Stimulated activated effector memory CD8-positive, alpha-beta T cell treated with anti-CD3 and anti-CD28 coated beads, Interleukin-12 subunit alpha, Interleukin-12 subunit beta, amount 100 ng/mL, for 72 hours (primary cell): ENCODE measurements at regions not wholly inside any gene's neighbourhood (a gene's known extent, or its start where the extent isn't known, plus 50 kb on each side); places are given as distances from the start of the nearest gene placed in this dataset.
"Not testable (repeated sequence)": the region's sequence is repeated elsewhere in the genome, so short reads cannot be mapped to it uniquely, and the experiment has no call there.

Source experiments
- ATAC-seq: fragments of 150-1000 bp; cut with Tn5 transposase; 2 replicates; pipeline ENCODE4 v1.10.0; 2021
- DNase-seq, 2 donors: peaks; one replicate each; pipeline ENCODE4 v3.0.0; 2021 to 2022; ENCODE audit warnings: low spot score in 2 of 2
- H3K27ac Mint-ChIP-seq: one replicate; pipeline ENCODE4 v1.8.0; 2022; ENCODE audit warnings: mild to moderate bottlenecking, mixed read lengths
- H3K36me3 Mint-ChIP-seq: one replicate; pipeline ENCODE4 v1.8.0; 2022; ENCODE audit warnings: mild to moderate bottlenecking, mixed read lengths
- H3K4me1 Mint-ChIP-seq: one replicate; pipeline ENCODE4 v1.8.0; 2022; ENCODE audit warnings: mixed read lengths
- H3K4me3 Mint-ChIP-seq: one replicate; pipeline ENCODE4 v1.8.0; 2022; ENCODE audit warnings: mild to moderate bottlenecking, mixed read lengths
- H3K9me3 Mint-ChIP-seq: one replicate; pipeline ENCODE4 v1.8.0; 2022; ENCODE audit warnings: mixed read lengths

- ATAC-seq (no peak), DNase-seq (no peak)
- peaks cover 3% of the 10 kb centered on the region for H3K9me3 Mint-ChIP-seq
- H3K4me1 Mint-ChIP-seq = no peaks in the 10 kb centered on the region
- no peaks in the 10 kb centered on the region for H3K36me3 Mint-ChIP-seq
- H3K4me3 Mint-ChIP-seq = no peak overlapping the region
- no peak overlapping the region for H3K27ac Mint-ChIP-seq
These were observed 1403.5 kb upstream of the CDH18 start for GRCh38 chr5:21391506-21391905.

- not testable (repeated sequence) for H3K4me3 Mint-ChIP-seq, H3K9me3 Mint-ChIP-seq, H3K36me3 Mint-ChIP-seq
These were observed 1372.8 kb upstream of the CDH18 start for GRCh38 chr5:21360754-21361153.

GRCh38 chr5:21341948-21342261 lies 1353.9 kb upstream of the CDH18 start:
- H3K9me3 Mint-ChIP-seq, H3K4me1 Mint-ChIP-seq, H3K36me3 Mint-ChIP-seq, H3K4me3 Mint-ChIP-seq, ATAC-seq, H3K27ac Mint-ChIP-seq, DNase-seq: not testable (repeated sequence)

More at GRCh38 chr5:21360754-21361153, 1372.8 kb upstream of the CDH18 start:
- H3K4me1 Mint-ChIP-seq, ATAC-seq, H3K27ac Mint-ChIP-seq, DNase-seq: not testable (repeated sequence)

GRCh38 chr5:21341203-21341947 lies 1353.4 kb upstream of the CDH18 start:
- H3K4me1 Mint-ChIP-seq, H3K36me3 Mint-ChIP-seq, H3K4me3 Mint-ChIP-seq, H3K27ac Mint-ChIP-seq, H3K9me3 Mint-ChIP-seq, DNase-seq, ATAC-seq: not testable (repeated sequence)

GRCh38 chr5:21340233-21340632 lies 1352.2 kb upstream of the CDH18 start:
- not testable (repeated sequence) for DNase-seq, H3K4me1 Mint-ChIP-seq, H3K4me3 Mint-ChIP-seq, H3K36me3 Mint-ChIP-seq, H3K9me3 Mint-ChIP-seq, ATAC-seq, H3K27ac Mint-ChIP-seq

- H3K4me3 Mint-ChIP-seq, H3K36me3 Mint-ChIP-seq, ATAC-seq, H3K27ac Mint-ChIP-seq, H3K4me1 Mint-ChIP-seq, H3K9me3 Mint-ChIP-seq, DNase-seq: not testable (repeated sequence)
These were observed 1348.5 kb upstream of the CDH18 start for GRCh38 chr5:21336478-21336877.

GRCh38 chr5:21315376-21315775 lies 1327.4 kb upstream of the CDH18 start:
- not testable (repeated sequence) for H3K9me3 Mint-ChIP-seq, H3K27ac Mint-ChIP-seq, H3K36me3 Mint-ChIP-seq, H3K4me3 Mint-ChIP-seq, ATAC-seq, H3K4me1 Mint-ChIP-seq, DNase-seq

- H3K4me1 Mint-ChIP-seq, H3K4me3 Mint-ChIP-seq, H3K27ac Mint-ChIP-seq, H3K36me3 Mint-ChIP-seq, DNase-seq, ATAC-seq, H3K9me3 Mint-ChIP-seq: not testable (repeated sequence)
These were observed 1313.2 kb upstream of the CDH18 start for GRCh38 chr5:21301205-21301604.

GRCh38 chr5:21274361-21274760 lies 1286.4 kb upstream of the CDH18 start:
- not testable (repeated sequence) for H3K4me1 Mint-ChIP-seq, H3K4me3 Mint-ChIP-seq

GRCh38 chr5:21263361-21263760 lies 1275.4 kb upstream of the CDH18 start:
- Mint-ChIP-seq H3K4me1 (no peaks in the 10 kb centered on the region), H3K27ac (no peak overlapping the region), H3K4me3 (no peak overlapping the region), H3K36me3 (no peaks in the 10 kb centered on the region), H3K9me3 (peaks cover 14% of the 10 kb centered on the region)
- no peak for ATAC-seq
- no peak for DNase-seq

More at GRCh38 chr5:21274361-21274760, 1286.4 kb upstream of the CDH18 start:
- not testable (repeated sequence) for ATAC-seq, H3K36me3 Mint-ChIP-seq, H3K27ac Mint-ChIP-seq, H3K9me3 Mint-ChIP-seq, DNase-seq

GRCh38 chr5:21254161-21254560 lies 1266.2 kb upstream of the CDH18 start:
- Mint-ChIP-seq H3K4me3 (no peak overlapping the region), H3K9me3 (peaks cover 4% of the 10 kb centered on the region), H3K36me3 (no peaks in the 10 kb centered on the region), H3K4me1 (no peaks in the 10 kb centered on the region), H3K27ac (no peak overlapping the region)
- no peak for DNase-seq
- no peak for ATAC-seq

GRCh38 chr5:21244982-21245381 lies 1257.0 kb upstream of the CDH18 start:
- ATAC-seq (no peak), DNase-seq (no peak)
- Mint-ChIP-seq H3K36me3 (no peaks in the 10 kb centered on the region), H3K4me3 (no peak overlapping the region), H3K4me1 (no peaks in the 10 kb centered on the region), H3K9me3 (peaks cover 8% of the 10 kb centered on the region), H3K27ac (no peak overlapping the region)

GRCh38 chr5:21238786-21239185 lies 1250.8 kb upstream of the CDH18 start:
- H3K9me3 Mint-ChIP-seq = peaks cover 14% of the 10 kb centered on the region
- H3K4me3 Mint-ChIP-seq = no peak overlapping the region
- DNase-seq (no peak), ATAC-seq (no peak)
- H3K27ac Mint-ChIP-seq = no peak overlapping the region
- no peaks in the 10 kb centered on the region for H3K36me3 Mint-ChIP-seq
- no peaks in the 10 kb centered on the region for H3K4me1 Mint-ChIP-seq

GRCh38 chr5:21237461-21237860 lies 1249.5 kb upstream of the CDH18 start:
- no peak for ATAC-seq
- Mint-ChIP-seq H3K27ac (no peak overlapping the region), H3K4me3 (no peak overlapping the region), H3K4me1 (no peaks in the 10 kb centered on the region), H3K36me3 (no peaks in the 10 kb centered on the region), H3K9me3 (peaks cover 17% of the 10 kb centered on the region)
- no peak for DNase-seq

GRCh38 chr5:21236971-21237427 lies 1249.0 kb upstream of the CDH18 start:
- no peak overlapping the region for H3K4me3 Mint-ChIP-seq
- ATAC-seq (no peak), DNase-seq (no peak)
- H3K27ac Mint-ChIP-seq = no peak overlapping the region
- no peaks in the 10 kb centered on the region for H3K4me1 Mint-ChIP-seq
- no peaks in the 10 kb centered on the region for H3K36me3 Mint-ChIP-seq
- peaks cover 16% of the 10 kb centered on the region for H3K9me3 Mint-ChIP-seq

- Mint-ChIP-seq H3K36me3 (no peaks in the 10 kb centered on the region), H3K4me3 (no peak overlapping the region), H3K4me1 (no peaks in the 10 kb centered on the region), H3K9me3 (peaks cover 13% of the 10 kb centered on the region), H3K27ac (no peak overlapping the region)
- ATAC-seq (no peak), DNase-seq (no peak)
These were observed 1248.1 kb upstream of the CDH18 start for GRCh38 chr5:21236104-21236503.
